Mucosa of descending colon (tissue), 3 donors: ENCODE measurements at regions not wholly inside any gene's neighbourhood (a gene's known extent, or its start where the extent isn't known, plus 50 kb on each side); places are given as distances from the start of the nearest gene placed in this dataset.

Experiments
- ATAC-seq: fragments of 200-7000 bp; cut with Tn5 transposase; one replicate; pipeline ENCODE4 v1.9.1; 2020; ENCODE audit warnings: mild to moderate bottlenecking, moderate library complexity
- DNase-seq, 3 donors: peaks; one replicate each; pipeline ENCODE4 v3.0.0-alpha.2; 2020
- H3K36me3 ChIP-seq: fragments of 200-600 bp; one replicate; pipeline ENCODE4 v1.8.0; 2021; ENCODE audit warnings: low read depth, mild to moderate bottlenecking
- H3K4me1 ChIP-seq: fragments of 200-600 bp; one replicate; pipeline ENCODE4 v1.8.0; 2021; ENCODE audit warnings: low read depth, mild to moderate bottlenecking
- H3K4me3 ChIP-seq: fragments of 200-600 bp; one replicate; pipeline ENCODE4 v1.8.0; 2021; ENCODE audit warnings: mild to moderate bottlenecking
- H3K9me3 ChIP-seq: fragments of 200-600 bp; one replicate; pipeline ENCODE4 v1.8.0; 2021; ENCODE audit warnings: mild to moderate bottlenecking
- intact Hi-C, 2 donors: fragments of 100-400 bp; cut with DNase I in 1 of 2; cut with micrococcal nuclease in 1 of 2; formaldehyde crosslinking; loops; one replicate each; pipeline versions ENCODE4 v1.11.0 to v1.11.1; 2022; cut with DNase I, micrococcal nuclease
- TF ChIP-seq, protein P1 (sequence below): fragments of 200-600 bp; IDR thresholded peaks from one replicate; pipeline ENCODE4 v1.8.0; 2022; ENCODE audit warnings: antibody characterized with exemption, mild to moderate bottlenecking
- donor health status: DM: no; HTN: no; CAD: no; lungs with moderate emphysema.
- donor health status: DM: no; HTN: no; CAD: no.
- donor health status: DM: no; HTN: yes; CAD: no.

- TF ChIP-seq, protein P1, sequence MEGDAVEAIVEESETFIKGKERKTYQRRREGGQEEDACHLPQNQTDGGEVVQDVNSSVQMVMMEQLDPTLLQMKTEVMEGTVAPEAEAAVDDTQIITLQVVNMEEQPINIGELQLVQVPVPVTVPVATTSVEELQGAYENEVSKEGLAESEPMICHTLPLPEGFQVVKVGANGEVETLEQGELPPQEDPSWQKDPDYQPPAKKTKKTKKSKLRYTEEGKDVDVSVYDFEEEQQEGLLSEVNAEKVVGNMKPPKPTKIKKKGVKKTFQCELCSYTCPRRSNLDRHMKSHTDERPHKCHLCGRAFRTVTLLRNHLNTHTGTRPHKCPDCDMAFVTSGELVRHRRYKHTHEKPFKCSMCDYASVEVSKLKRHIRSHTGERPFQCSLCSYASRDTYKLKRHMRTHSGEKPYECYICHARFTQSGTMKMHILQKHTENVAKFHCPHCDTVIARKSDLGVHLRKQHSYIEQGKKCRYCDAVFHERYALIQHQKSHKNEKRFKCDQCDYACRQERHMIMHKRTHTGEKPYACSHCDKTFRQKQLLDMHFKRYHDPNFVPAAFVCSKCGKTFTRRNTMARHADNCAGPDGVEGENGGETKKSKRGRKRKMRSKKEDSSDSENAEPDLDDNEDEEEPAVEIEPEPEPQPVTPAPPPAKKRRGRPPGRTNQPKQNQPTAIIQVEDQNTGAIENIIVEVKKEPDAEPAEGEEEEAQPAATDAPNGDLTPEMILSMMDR, result no peak
- ATAC-seq, result no peak
- Histone ChIP-seq H3K36me3 (no peaks in the 10 kb centered on the region), H3K9me3 (no peaks in the 10 kb centered on the region), H3K4me1 (no peaks in the 10 kb centered on the region), H3K4me3 (no peak overlapping the region)
- intact Hi-C loops, result no loop called here
- DNase-seq, result peak in 1 of 3 donors; percentile 28
Measured at GRCh38 chr14:95609398-95609990, 74.6 kb downstream of the GLRX5 start.

DNA sequence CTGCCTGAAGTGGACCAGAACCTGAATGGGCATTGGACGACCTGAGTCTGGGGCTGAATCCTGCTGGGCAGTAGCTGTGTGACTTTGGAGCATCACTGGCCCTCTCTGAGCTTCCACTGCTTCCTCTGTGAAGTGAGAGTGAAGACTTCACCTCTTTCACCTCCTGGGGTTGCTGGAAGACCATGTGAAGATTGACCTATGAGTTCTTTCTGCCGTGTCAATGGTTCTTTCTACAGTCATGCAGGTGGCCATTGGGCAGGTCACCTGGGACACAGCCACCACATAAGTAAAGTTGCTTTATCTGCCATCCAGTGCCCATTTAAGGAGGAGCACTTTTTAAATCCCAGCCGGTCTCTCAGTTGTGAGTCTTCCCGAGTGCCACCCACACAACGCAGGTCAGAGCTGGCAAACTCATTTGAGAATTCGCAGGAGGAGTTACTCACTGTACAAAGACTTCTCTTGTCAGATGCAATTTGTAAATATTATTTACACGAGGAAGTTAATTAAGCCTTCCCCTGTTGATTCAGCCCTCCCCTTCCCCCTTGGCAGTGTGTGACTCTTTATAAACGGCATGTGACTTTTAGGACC is 74.8 kb upstream of the TCL1B start:
- intact Hi-C loops, result no loop called here
- TF ChIP-seq, protein P1, result no peak
- ATAC-seq (no peak), DNase-seq (no peak)
- no peak overlapping the region for H3K4me3 ChIP-seq
- H3K4me1 ChIP-seq, result no peaks in the 10 kb centered on the region
- no peaks in the 10 kb centered on the region for H3K36me3 ChIP-seq
- H3K9me3 ChIP-seq, result no peaks in the 10 kb centered on the region

DNA sequence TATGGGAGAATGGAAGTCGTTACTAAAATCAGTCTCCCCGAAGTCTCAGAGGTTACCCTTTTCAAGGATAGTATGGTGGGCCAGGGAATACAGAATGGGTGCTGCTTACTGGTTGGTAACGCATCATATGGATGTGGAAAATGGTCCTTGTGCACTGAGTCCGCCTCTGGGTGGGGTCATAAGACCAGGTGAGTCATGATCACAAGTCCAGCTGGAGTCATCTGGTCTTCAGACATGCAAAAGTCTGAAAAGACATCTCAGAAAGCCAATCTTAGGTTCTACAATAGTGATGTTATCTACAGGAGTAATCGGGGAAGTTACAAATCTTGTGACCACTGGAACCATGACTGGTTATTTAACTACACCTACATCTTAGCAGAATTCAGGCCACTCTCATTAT is 71.9 kb upstream of the TCL1B start:
- no peaks in the 10 kb centered on the region for H3K4me1 ChIP-seq
- no peak overlapping the region for H3K4me3 ChIP-seq
- H3K9me3 ChIP-seq, result no peaks in the 10 kb centered on the region
- TF ChIP-seq, protein P1, result no peak
- intact Hi-C loops, result no loop called here
- ATAC-seq, result no peak
- DNase-seq, result no peak
- H3K36me3 ChIP-seq, result no peaks in the 10 kb centered on the region

DNA sequence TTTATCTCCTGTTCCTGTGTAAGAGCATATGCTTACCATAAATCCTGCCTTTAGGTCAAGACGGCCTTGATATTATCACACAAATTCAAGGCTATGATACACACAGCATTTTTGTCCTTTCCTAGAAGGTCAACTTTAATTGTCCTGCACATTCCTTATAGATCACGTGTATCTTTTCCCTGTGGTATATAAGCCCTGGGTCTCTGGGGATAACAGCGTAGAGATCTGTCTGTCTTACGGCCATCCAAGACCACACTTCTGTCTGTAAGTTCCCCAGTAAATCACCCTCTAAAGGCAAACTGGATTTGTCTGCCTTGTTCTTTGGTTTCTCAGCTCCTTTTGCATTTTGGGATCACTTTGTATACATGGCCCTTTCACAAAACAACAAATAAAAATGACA is 69.5 kb upstream of the TCL1B start:
- Histone ChIP-seq H3K9me3 (no peaks in the 10 kb centered on the region), H3K4me3 (no peak overlapping the region), H3K36me3 (no peaks in the 10 kb centered on the region), H3K4me1 (no peaks in the 10 kb centered on the region)
- intact Hi-C loops, result no loop called here
- no peak for DNase-seq
- TF ChIP-seq, protein P1, result no peak
- ATAC-seq, result no peak

- TF ChIP-seq, protein P1, result no peak
- H3K4me3 ChIP-seq, result no peak overlapping the region
- no peaks in the 10 kb centered on the region for H3K36me3 ChIP-seq
- intact Hi-C loops, result no loop called here
- no peaks in the 10 kb centered on the region for H3K4me1 ChIP-seq
- no peak for DNase-seq
- H3K9me3 ChIP-seq, result no peaks in the 10 kb centered on the region
- no peak for ATAC-seq
Measured at GRCh38 chr14:95619785-95620417, 66.3 kb upstream of the TCL1B start.
